GM23338 (cell line): ENCODE measurements at regions not wholly inside any gene's neighbourhood (a gene's known extent, or its start where the extent isn't known, plus 50 kb on each side); places are given as distances from the start of the nearest gene placed in this dataset.

Experiments used
- CREB1 ChIP-seq: fragments of 250-450 bp; sonication (Bioruptor Pico); IDR thresholded peaks from 2 replicates; pipeline ENCODE4 v1.5.0; 2020; ENCODE audit warnings: low read depth, mild to moderate bottlenecking, moderate library complexity
- EZH2 ChIP-seq: fragments of 200-600 bp; sonication (generic); IDR thresholded peaks from one replicate; pipeline ENCODE4 v1.8.0; 2017; ENCODE audit warnings: antibody characterized with exemption, mild to moderate bottlenecking, low read depth; ENCODE audit not compliant: unreplicated experiment
- EZH2phosphoT487 ChIP-seq: fragments of 200-600 bp; sonication (generic); IDR thresholded peaks from one replicate; pipeline ENCODE4 v1.8.1; 2018; ENCODE audit warnings: antibody characterized with exemption; ENCODE audit not compliant: unreplicated experiment
- JUNB ChIP-seq: IDR thresholded peaks from one replicate; pipeline ENCODE4 v1.6.1; 2016; ENCODE audit warnings: antibody characterized with exemption; ENCODE audit not compliant: unreplicated experiment
- NANOG ChIP-seq: IDR thresholded peaks from 2 replicates; pipeline ENCODE4 v1.6.1; 2016; ENCODE audit warnings: antibody characterized with exemption, borderline replicate concordance
- POLR2AphosphoS5 ChIP-seq: IDR thresholded peaks from 2 replicates; pipeline ENCODE4 v1.6.1; 2016; ENCODE audit warnings: antibody characterized with exemption, low read depth
- STAT1 ChIP-seq: IDR thresholded peaks from one replicate; pipeline ENCODE4 v1.6.1; 2016; ENCODE audit warnings: antibody characterized with exemption; ENCODE audit not compliant: unreplicated experiment
- ZNF114 ChIP-seq: fragments of 250-450 bp; sonication (Bioruptor Pico); IDR thresholded peaks from 2 replicates; pipeline ENCODE4 v1.5.0; 2020; ENCODE audit warnings: mild to moderate bottlenecking, moderate library complexity
- ZNF331 ChIP-seq: fragments of 250-450 bp; sonication (Bioruptor Pico); IDR thresholded peaks from 2 replicates; pipeline ENCODE4 v1.5.0; 2020; ENCODE audit warnings: low read depth, mild to moderate bottlenecking, moderate library complexity
- TF ChIP-seq, protein P1 (sequence below), 2 experiments: fragments of 200-600 bp in 1 of 2; sonication (generic) in 1 of 2; conservative IDR thresholded peaks; 2 replicates each; pipeline versions ENCODE4 v1.5.1 to v1.6.1; 2016 to 2017; ENCODE audit warnings: antibody characterized with exemption in 2 of 2, low read depth in 2 of 2, mild to moderate bottlenecking in 2 of 2, moderate library complexity in 1 of 2
- TF ChIP-seq, protein P2 (sequence below): IDR thresholded peaks from one replicate; pipeline ENCODE4 v1.6.1; 2018; ENCODE audit warnings: antibody characterized with exemption; ENCODE audit not compliant: unreplicated experiment
- TF ChIP-seq, protein P3 (sequence below): IDR thresholded peaks from 2 replicates; pipeline ENCODE4 v1.6.1; 2016; ENCODE audit warnings: antibody characterized with exemption
- TF ChIP-seq, protein P4 (sequence below): fragments of 250-450 bp; sonication (Bioruptor Pico); IDR thresholded peaks from 2 replicates; pipeline ENCODE4 v1.5.0; 2020; ENCODE audit warnings: mild to moderate bottlenecking, moderate library complexity

DNA sequence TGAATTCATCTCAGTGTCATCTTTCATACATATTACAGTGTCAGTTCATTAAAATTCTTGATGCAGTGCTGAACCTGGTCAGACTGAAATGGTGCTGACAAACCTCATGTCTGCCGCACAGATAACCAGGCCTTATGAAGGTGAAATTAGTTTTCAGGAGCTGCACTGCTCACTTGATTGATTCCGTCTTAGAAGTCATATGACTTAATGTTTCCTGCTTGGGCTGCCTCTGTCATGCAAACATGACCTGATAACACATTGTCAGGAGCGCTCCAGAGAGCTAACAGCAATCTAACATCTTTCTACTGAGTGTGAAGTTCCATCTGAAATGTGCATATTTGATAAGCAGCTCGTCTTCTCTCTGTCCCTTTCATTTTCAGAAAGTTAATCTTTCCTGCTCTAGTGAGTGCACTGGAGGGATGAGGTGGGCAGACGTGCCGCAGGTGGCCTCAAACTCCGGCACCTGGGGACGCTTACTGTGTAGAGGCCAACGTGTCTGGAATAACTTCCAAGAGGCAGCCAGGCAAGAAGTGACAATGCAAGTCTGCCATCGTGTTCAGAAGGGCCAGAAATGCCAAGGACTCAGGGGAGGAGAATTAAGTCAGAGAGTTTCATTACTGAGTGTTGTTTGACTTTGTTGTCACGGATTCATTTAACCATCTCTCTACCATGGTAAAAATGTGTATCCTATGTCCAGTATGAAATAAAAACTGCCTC, 592.1 kb downstream of the TLE1 start:
- TF ChIP-seq, protein P1, sequence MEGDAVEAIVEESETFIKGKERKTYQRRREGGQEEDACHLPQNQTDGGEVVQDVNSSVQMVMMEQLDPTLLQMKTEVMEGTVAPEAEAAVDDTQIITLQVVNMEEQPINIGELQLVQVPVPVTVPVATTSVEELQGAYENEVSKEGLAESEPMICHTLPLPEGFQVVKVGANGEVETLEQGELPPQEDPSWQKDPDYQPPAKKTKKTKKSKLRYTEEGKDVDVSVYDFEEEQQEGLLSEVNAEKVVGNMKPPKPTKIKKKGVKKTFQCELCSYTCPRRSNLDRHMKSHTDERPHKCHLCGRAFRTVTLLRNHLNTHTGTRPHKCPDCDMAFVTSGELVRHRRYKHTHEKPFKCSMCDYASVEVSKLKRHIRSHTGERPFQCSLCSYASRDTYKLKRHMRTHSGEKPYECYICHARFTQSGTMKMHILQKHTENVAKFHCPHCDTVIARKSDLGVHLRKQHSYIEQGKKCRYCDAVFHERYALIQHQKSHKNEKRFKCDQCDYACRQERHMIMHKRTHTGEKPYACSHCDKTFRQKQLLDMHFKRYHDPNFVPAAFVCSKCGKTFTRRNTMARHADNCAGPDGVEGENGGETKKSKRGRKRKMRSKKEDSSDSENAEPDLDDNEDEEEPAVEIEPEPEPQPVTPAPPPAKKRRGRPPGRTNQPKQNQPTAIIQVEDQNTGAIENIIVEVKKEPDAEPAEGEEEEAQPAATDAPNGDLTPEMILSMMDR (conservative IDR thresholded peaks at IDR 0.05; ENCODE audit: low read depth in 2 of 2), result no peak
- TF ChIP-seq, protein P2, sequence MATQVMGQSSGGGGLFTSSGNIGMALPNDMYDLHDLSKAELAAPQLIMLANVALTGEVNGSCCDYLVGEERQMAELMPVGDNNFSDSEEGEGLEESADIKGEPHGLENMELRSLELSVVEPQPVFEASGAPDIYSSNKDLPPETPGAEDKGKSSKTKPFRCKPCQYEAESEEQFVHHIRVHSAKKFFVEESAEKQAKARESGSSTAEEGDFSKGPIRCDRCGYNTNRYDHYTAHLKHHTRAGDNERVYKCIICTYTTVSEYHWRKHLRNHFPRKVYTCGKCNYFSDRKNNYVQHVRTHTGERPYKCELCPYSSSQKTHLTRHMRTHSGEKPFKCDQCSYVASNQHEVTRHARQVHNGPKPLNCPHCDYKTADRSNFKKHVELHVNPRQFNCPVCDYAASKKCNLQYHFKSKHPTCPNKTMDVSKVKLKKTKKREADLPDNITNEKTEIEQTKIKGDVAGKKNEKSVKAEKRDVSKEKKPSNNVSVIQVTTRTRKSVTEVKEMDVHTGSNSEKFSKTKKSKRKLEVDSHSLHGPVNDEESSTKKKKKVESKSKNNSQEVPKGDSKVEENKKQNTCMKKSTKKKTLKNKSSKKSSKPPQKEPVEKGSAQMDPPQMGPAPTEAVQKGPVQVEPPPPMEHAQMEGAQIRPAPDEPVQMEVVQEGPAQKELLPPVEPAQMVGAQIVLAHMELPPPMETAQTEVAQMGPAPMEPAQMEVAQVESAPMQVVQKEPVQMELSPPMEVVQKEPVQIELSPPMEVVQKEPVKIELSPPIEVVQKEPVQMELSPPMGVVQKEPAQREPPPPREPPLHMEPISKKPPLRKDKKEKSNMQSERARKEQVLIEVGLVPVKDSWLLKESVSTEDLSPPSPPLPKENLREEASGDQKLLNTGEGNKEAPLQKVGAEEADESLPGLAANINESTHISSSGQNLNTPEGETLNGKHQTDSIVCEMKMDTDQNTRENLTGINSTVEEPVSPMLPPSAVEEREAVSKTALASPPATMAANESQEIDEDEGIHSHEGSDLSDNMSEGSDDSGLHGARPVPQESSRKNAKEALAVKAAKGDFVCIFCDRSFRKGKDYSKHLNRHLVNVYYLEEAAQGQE, result no peak
- no peak for TF ChIP-seq POLR2AphosphoS5
- no peak for TF ChIP-seq EZH2
- TF ChIP-seq CREB1 (CRISPR knock-in tag), result no peak
- no peak for TF ChIP-seq EZH2phosphoT487
- TF ChIP-seq ZNF331 (CRISPR knock-in tag), result no peak
- TF ChIP-seq JUNB, result no peak
- TF ChIP-seq, protein P3, sequence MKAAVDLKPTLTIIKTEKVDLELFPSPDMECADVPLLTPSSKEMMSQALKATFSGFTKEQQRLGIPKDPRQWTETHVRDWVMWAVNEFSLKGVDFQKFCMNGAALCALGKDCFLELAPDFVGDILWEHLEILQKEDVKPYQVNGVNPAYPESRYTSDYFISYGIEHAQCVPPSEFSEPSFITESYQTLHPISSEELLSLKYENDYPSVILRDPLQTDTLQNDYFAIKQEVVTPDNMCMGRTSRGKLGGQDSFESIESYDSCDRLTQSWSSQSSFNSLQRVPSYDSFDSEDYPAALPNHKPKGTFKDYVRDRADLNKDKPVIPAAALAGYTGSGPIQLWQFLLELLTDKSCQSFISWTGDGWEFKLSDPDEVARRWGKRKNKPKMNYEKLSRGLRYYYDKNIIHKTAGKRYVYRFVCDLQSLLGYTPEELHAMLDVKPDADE, result no peak
- TF ChIP-seq NANOG, result no peak
- no peak for TF ChIP-seq STAT1
- no peak for TF ChIP-seq ZNF114 (CRISPR knock-in tag)
- TF ChIP-seq, protein P4, sequence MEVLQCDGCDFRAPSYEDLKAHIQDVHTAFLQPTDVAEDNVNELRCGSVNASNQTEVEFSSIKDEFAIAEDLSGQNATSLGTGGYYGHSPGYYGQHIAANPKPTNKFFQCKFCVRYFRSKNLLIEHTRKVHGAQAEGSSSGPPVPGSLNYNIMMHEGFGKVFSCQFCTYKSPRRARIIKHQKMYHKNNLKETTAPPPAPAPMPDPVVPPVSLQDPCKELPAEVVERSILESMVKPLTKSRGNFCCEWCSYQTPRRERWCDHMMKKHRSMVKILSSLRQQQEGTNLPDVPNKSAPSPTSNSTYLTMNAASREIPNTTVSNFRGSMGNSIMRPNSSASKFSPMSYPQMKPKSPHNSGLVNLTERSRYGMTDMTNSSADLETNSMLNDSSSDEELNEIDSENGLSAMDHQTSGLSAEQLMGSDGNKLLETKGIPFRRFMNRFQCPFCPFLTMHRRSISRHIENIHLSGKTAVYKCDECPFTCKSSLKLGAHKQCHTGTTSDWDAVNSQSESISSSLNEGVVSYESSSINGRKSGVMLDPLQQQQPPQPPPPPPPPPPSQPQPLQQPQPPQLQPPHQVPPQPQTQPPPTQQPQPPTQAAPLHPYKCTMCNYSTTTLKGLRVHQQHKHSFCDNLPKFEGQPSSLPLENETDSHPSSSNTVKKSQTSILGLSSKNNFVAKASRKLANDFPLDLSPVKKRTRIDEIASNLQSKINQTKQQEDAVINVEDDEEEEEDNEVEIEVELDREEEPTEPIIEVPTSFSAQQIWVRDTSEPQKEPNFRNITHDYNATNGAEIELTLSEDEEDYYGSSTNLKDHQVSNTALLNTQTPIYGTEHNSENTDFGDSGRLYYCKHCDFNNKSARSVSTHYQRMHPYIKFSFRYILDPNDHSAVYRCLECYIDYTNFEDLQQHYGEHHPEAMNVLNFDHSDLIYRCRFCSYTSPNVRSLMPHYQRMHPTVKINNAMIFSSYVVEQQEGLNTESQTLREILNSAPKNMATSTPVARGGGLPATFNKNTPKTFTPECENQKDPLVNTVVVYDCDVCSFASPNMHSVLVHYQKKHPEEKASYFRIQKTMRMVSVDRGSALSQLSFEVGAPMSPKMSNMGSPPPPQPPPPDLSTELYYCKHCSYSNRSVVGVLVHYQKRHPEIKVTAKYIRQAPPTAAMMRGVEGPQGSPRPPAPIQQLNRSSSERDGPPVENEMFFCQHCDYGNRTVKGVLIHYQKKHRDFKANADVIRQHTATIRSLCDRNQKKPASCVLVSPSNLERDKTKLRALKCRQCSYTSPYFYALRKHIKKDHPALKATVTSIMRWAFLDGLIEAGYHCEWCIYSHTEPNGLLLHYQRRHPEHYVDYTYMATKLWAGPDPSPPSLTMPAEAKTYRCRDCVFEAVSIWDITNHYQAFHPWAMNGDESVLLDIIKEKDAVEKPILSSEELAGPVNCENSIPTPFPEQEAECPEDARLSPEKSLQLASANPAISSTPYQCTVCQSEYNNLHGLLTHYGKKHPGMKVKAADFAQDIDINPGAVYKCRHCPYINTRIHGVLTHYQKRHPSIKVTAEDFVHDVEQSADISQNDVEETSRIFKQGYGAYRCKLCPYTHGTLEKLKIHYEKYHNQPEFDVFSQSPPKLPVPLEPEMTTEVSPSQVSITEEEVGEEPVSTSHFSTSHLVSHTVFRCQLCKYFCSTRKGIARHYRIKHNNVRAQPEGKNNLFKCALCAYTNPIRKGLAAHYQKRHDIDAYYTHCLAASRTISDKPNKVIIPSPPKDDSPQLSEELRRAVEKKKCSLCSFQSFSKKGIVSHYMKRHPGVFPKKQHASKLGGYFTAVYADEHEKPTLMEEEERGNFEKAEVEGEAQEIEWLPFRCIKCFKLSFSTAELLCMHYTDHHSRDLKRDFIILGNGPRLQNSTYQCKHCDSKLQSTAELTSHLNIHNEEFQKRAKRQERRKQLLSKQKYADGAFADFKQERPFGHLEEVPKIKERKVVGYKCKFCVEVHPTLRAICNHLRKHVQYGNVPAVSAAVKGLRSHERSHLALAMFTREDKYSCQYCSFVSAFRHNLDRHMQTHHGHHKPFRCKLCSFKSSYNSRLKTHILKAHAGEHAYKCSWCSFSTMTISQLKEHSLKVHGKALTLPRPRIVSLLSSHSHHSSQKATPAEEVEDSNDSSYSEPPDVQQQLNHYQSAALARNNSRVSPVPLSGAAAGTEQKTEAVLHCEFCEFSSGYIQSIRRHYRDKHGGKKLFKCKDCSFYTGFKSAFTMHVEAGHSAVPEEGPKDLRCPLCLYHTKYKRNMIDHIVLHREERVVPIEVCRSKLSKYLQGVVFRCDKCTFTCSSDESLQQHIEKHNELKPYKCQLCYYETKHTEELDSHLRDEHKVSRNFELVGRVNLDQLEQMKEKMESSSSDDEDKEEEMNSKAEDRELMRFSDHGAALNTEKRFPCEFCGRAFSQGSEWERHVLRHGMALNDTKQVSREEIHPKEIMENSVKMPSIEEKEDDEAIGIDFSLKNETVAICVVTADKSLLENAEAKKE (CRISPR knock-in tag), result no peak
